HCT116 (cell line): ENCODE measurements at regions not wholly inside any gene's neighbourhood (a gene's known extent, or its start where the extent isn't known, plus 50 kb on each side); places are given as distances from the start of the nearest gene placed in this dataset.

Source experiments
- EGR1 ChIP-seq: IDR thresholded peaks from 2 replicates; pipeline ENCODE4 v1.6.1; 2012; ENCODE audit warnings: low read depth
- EZH2 ChIP-seq: fragments of 200-600 bp; sonication (generic); IDR thresholded peaks from 2 replicates; pipeline ENCODE4 v1.6.1; 2017; ENCODE audit warnings: antibody characterized with exemption, mixed run types
- ZFX ChIP-seq: fragments of 450-650 bp; IDR thresholded peaks from 2 replicates; pipeline ENCODE4 v1.6.1; 2017
- TF ChIP-seq, protein P1 (sequence below), 3 experiments: fragments of 200-600 bp in 1 of 3; sonication (generic) in 1 of 3; IDR thresholded peaks in 2 of 3; conservative IDR thresholded peaks in 1 of 3; 2 replicates each; pipeline ENCODE4 v1.5.1; 2012 to 2017; ENCODE audit warnings: low read depth in 2 of 3, low read length in 2 of 3, antibody characterized with exemption in 1 of 3, borderline replicate concordance in 1 of 3, control low read depth in 1 of 3, mild to moderate bottlenecking in 1 of 3, mixed read lengths in 1 of 3, mixed run types in 1 of 3, moderate library complexity in 1 of 3; ENCODE audit not compliant: insufficient read depth in 1 of 3

DNA sequence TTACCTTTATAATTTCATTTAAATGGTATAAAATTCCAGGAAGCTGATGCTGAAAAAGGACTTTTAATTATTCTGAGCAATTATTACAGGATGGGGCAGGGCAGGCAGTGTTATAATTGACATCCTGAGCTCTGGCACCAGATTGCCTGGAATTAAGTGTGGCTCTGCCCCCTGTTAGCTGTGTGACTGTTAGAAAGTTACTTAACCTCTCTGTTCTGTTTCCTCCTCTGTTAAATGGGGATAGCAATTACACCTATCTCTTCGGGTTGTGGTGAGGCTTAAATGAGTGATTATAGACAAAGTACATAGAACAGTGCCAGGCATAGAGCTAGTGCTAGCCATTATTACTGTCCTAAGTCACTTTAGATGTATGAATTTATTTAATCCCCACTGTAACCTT lies 327.3 kb downstream of the SMAD2 start:
- TF ChIP-seq, protein P1, sequence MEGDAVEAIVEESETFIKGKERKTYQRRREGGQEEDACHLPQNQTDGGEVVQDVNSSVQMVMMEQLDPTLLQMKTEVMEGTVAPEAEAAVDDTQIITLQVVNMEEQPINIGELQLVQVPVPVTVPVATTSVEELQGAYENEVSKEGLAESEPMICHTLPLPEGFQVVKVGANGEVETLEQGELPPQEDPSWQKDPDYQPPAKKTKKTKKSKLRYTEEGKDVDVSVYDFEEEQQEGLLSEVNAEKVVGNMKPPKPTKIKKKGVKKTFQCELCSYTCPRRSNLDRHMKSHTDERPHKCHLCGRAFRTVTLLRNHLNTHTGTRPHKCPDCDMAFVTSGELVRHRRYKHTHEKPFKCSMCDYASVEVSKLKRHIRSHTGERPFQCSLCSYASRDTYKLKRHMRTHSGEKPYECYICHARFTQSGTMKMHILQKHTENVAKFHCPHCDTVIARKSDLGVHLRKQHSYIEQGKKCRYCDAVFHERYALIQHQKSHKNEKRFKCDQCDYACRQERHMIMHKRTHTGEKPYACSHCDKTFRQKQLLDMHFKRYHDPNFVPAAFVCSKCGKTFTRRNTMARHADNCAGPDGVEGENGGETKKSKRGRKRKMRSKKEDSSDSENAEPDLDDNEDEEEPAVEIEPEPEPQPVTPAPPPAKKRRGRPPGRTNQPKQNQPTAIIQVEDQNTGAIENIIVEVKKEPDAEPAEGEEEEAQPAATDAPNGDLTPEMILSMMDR (IDR thresholded peaks at IDR 0.05 in 2 of 3, conservative IDR thresholded peaks at IDR 0.05 in 1 of 3; ENCODE audit: borderline replicate concordance in 1 of 3, insufficient read depth in 1 of 3, low read depth in 2 of 3, low read length in 2 of 3), result no peak
- no peak for TF ChIP-seq EZH2
- TF ChIP-seq ZFX, result no peak
- no peak for TF ChIP-seq EGR1
